ENCODE measurements at regions not wholly inside any gene's neighbourhood (a gene's known extent, or its start where the extent isn't known, plus 50 kb on each side); places are given as distances from the start of the nearest gene placed in this dataset.
A peak's percentile ranks its signal among the peaks of the same experiment; 100 is the strongest.
"Not testable (repeated sequence)": the region's sequence is repeated elsewhere in the genome, so short reads cannot be mapped to it uniquely, and the experiment has no call there.

DNA sequence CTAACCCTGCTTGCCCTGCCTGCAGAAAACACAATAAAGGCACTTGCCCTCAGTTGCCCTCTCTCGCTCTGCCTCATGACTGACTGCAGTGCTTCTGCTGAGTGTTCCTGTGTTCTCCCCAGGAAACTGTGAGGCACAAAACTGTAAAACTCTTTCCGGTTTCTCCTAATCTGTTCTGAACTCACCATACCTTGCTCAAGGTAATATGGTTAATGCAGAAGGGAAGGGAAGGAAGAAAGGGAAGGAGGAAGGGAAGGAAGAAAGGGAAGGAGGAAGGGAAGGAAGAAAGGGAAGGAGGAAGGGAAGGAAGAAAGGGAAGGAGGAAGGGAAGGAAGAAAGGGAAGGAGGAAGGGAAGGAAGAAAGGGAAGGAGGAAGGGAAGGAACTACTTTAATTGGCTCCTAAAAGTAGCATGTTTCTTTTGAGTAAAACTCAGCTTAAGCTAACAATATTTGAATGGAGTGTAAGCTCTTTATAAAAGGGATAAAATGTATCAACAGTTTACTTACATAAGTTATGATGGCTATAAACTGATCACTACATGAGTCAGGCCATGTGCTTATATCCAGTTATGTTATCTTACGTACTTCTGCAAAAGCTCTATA lies 334.0 kb upstream of the CLEC14A start:
- no peak for DNase-seq (ENCODE audit: low read depth)

- no peak for DNase-seq (ENCODE audit: low read depth)
Observed at GRCh38 chr14:38583471-38583870, 327.6 kb upstream of the CLEC14A start.

- DNase-seq (ENCODE audit: low read depth) = no peak
Observed at GRCh38 chr14:38578278-38578681, 322.4 kb upstream of the CLEC14A start.

GRCh38 chr14:38567703-38568102 lies 311.8 kb upstream of the CLEC14A start:
- no peak for DNase-seq (ENCODE audit: low read depth)

DNA sequence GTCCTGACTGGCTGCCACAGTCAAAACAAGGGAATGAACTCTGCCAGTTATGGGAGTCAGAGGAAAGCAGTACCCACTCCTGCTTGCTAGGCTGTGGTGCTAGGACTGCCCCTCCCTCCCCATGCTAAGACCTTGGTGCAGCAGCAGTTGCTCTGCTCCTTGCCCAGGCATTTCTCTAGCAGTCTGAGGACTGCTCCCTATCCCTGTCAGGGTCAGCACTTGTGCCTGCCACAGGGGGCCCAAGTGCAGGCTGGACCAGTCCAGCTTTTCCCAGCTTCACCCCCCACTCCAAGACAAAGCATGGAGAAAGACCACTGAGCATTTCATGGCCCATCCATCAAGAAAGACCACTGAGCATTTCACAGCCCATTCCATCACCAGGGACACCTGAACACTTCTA lies 305.8 kb upstream of the CLEC14A start:
- no peak for DNase-seq (ENCODE audit: low read depth)

- DNase-seq (ENCODE audit: low read depth) = no peak
Observed at GRCh38 chr14:38559711-38560110, 303.8 kb upstream of the CLEC14A start.

DNA sequence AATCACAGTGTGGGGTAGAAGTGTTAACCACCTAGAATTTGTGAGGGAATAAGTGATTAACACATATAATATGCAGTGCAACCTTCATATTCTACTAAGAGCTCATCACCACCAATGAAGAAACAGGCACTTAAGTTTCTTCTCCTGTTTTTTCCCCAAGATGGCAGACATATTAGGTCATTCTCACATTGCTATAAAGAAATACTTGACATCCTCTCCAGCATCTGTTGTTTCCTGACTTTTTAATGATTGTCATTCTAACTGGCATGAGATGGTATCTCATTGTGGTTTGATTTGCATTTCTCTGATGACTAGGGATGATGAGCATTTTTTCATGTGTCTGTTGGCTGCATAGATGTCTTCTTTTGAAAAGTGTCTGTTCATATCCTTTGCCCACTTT lies 301.5 kb upstream of the CLEC14A start:
- not testable (repeated sequence) for DNase-seq (ENCODE audit: low read depth)

DNA sequence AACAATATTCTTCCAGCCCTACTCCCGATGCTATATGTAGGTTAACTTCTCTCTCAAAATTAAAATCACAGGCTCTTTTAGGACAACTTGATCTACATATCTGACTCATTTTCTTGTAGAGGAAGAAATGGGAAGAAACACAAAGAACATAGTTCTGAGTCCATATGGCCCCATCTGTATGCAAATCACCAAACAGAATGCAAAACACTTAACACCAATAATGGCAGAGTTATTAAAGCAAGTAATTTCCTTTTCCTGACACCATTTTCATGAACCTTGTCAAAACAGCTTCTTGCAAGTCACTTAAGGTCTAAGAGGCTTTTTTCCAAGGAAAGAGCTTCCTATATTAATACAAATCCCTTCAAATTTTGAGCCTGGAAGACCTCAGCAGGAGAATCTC lies 300.4 kb upstream of the CLEC14A start:
- DNase-seq (ENCODE audit: low read depth) = no peak

DNA sequence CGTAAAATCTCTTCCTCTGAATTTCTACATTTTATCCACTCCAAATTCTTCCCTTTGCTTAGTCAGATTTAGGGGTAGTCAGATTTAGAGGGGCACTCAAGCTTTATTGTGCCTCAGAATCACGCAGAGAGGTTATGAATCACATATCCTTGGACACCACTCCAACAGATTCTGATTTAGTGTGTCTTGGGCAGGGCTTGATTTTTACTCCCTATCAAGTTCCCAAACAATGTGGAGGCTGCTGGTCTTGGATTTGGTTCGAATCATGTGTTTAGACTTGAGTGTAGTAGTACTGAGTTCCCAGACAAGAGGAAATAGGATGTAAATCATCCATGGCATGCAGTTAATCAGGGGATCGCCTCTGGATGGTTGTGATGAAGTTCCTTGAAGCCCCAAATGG lies 298.1 kb upstream of the CLEC14A start:
- DNase-seq (ENCODE audit: low read depth) = no peak

- peak; percentile 4 for DNase-seq (ENCODE audit: low read depth)
Observed at GRCh38 chr14:38553586-38553985, 297.7 kb upstream of the CLEC14A start.

GRCh38 chr14:38549564-38549963 lies 293.7 kb upstream of the CLEC14A start:
- DNase-seq (ENCODE audit: low read depth) = no peak

DNA sequence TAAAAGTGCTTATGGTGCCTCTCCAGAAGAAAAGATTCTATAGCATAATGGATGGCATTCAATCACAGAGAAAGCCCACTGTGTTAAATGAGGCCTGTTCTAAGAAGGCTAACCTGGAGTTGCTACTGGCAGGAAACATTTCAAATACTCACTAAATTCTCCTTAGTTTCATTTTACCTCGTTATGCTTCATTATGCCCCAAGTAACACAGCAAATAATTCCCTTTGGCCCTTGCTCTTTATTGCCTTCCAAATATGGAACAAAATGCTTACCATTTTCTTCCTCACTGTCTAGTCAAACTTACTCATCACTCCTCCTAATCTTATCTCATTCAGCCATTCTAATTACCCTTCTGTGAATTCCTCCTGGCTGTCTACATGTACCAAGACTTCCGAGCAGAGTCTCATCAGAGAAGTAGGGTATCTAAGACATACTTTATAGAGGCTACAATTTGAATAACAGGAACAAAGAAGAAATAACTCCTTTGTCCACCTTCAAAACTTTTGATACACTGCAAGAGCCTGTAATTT lies 292.1 kb upstream of the CLEC14A start:
- DNase-seq (ENCODE audit: low read depth) = no peak

- no peak for DNase-seq (ENCODE audit: low read depth)
Observed at GRCh38 chr14:38546932-38547551, 291.1 kb upstream of the CLEC14A start.

GRCh38 chr14:38544776-38545175 lies 288.9 kb upstream of the CLEC14A start:
- no peak for DNase-seq (ENCODE audit: low read depth)

GRCh38 chr14:38543851-38544250 lies 288.0 kb upstream of the CLEC14A start:
- DNase-seq (ENCODE audit: low read depth) = not testable (repeated sequence)

GRCh38 chr14:38538053-38538452 lies 282.2 kb upstream of the CLEC14A start:
- DNase-seq (ENCODE audit: low read depth) = not testable (repeated sequence)

GRCh38 chr14:38536376-38537038 lies 280.6 kb upstream of the CLEC14A start:
- no peak for DNase-seq (ENCODE audit: low read depth)

GRCh38 chr14:38528582-38528981 lies 272.7 kb upstream of the CLEC14A start:
- DNase-seq (ENCODE audit: low read depth) = no peak

DNA sequence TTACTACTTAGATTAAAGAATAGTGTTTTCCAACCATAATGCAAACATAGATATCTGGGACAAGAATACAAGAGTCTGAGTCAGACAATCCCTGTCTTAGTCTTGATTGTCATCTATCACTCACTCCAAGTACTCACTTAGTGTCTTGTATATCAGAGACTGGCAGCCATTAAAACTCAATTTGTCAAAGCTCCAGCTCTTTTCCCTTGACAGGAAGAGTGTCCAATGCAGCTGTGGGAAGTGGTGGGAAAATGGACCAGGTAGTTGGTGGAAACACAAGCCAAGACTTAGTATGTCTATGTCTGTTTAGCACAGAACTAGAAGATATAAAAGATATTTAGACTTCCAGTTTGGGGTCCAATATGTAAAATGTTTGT lies 271.6 kb upstream of the CLEC14A start:
- DNase-seq (ENCODE audit: low read depth) = no peak

DNA sequence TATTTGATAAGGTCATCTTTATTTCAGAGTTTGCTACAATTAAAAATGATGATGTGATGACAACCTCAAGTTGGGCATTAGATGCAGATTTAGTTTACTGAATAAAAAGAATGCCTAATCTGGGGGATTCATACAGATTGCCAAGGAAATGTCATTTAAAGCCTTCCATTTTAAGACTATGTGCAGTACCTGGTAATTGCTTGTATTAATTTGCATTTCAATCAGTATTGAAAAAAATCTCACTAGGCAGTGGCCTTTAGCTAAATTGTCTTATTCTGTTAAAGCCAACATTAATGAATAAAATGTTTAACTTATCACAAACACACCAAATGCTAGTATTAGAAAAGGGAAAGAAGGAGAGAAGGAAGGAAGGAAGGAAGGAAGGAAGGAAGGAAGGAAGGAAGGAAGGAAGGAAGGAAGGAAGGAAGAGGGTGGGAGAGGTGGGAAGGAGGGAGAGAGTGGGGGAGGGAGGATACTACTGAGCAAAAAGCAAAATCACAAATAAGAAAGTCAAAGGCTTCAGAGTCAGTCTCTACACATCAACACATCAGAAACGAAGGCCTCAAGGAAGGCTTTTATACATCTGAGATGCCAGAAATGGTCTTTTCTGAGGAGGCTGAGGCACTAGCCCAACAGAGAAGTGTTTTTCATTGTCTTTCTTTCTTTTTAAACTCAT lies 271.1 kb upstream of the CLEC14A start:
- no peak for DNase-seq (ENCODE audit: low read depth)

- no peak for DNase-seq (ENCODE audit: low read depth)
Observed at GRCh38 chr14:38524636-38525509, 269.0 kb upstream of the CLEC14A start.

DNA sequence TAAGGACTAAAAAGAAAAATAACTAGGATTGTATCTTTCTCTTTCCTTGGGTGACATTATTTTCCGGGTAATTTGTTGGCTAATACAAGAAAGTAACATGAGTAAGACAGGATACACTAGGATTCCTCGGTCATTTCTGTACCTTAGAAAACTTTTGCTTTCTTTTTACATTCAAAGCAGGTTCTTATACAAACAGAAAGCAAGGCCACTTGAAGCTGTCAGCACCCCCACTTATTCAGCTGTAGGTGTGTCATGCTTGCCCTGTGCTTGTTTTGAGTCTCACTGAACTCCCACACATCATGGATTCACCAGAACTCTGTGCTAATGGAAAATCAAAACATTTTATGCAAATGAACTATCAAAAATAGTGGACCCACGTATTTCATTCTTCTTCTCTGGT lies 266.8 kb upstream of the CLEC14A start:
- DNase-seq (ENCODE audit: low read depth) = no peak
